Panc1 (cell line): ENCODE measurements at regions not wholly inside any gene's neighbourhood (a gene's known extent, or its start where the extent isn't known, plus 50 kb on each side); places are given as distances from the start of the nearest gene placed in this dataset.

Source experiments
- ATAC-seq: fragments of 200-7000 bp; cut with Tn5 transposase; 2 replicates; pipeline ENCODE4 v1.9.1; 2020; ENCODE audit warnings: mild to moderate bottlenecking, moderate library complexity
- BruUV-seq: library from RNA; stranded (reverse); fragments of 400-500 nt; replicated peaks from 2 replicates; lab custom pipeline; 2021; lab: Mats Ljungman, UMichigan
- CTCF ChIA-PET: fragments of 300-600 bp; sonication (Branson Sonifier 250); formaldehyde crosslinking; loops from one replicate; lab custom pipeline; 2022; ENCODE audit warnings: antibody characterized with exemption; lab: Charles Lee
- POLR2A ChIA-PET: fragments of 300-600 bp; sonication (Branson Sonifier 250); formaldehyde crosslinking; loops from one replicate; lab custom pipeline; 2022; ENCODE audit warnings: antibody characterized with exemption; lab: Charles Lee
- DNase-seq: peaks from one replicate; pipeline ENCODE4 v3.0.0-alpha.2; 2010; ENCODE audit warnings: low read depth, low spot score
- H3K27ac ChIP-seq: 2 replicates; pipeline ENCODE4 v1.5.1; 2011; ENCODE audit warnings: mild to moderate bottlenecking, low read length, inconsistent platforms
- H3K27me3 ChIP-seq: fragments of 200-500 bp; sonication (Bioruptor generic); 2 replicates; pipeline ENCODE4 v1.6.0; 2014; ENCODE audit warnings: low read length, inconsistent platforms; ENCODE audit not compliant: control insufficient read depth, insufficient read depth
- H3K36me3 ChIP-seq: fragments of 200-500 bp; sonication (Bioruptor generic); 2 replicates; pipeline ENCODE4 v1.5.1; 2014; ENCODE audit warnings: inconsistent platforms, mild to moderate bottlenecking, low read length, moderate library complexity; ENCODE audit not compliant: control insufficient read depth, insufficient read depth
- H3K4me1 ChIP-seq: 2 replicates; pipeline ENCODE4 v1.5.1; 2011; ENCODE audit warnings: inconsistent platforms, mild to moderate bottlenecking, low read length, moderate library complexity; ENCODE audit not compliant: control insufficient read depth, insufficient read depth
- H3K4me3 ChIP-seq, 2 experiments: 2 replicates each; pipeline ENCODE4 v1.5.1; 2011 to 2012; ENCODE audit warnings: low read depth in 2 of 2, low read length in 2 of 2, mild to moderate bottlenecking in 2 of 2, inconsistent platforms in 1 of 2, moderate library complexity in 1 of 2
- H3K9me3 ChIP-seq: fragments of 200-500 bp; sonication (Bioruptor generic); 2 replicates; pipeline ENCODE4 v1.5.1; 2014; ENCODE audit warnings: low read depth, mild to moderate bottlenecking, inconsistent platforms, low read length, moderate library complexity; ENCODE audit not compliant: control insufficient read depth, insufficient read depth
- POLR2AphosphoS5 ChIP-seq: IDR thresholded peaks from 2 replicates; pipeline ENCODE4 v1.6.1; 2012; ENCODE audit warnings: mild to moderate bottlenecking, low read depth, low read length, moderate library complexity
- SIN3A ChIP-seq: IDR thresholded peaks from 2 replicates; pipeline ENCODE4 v1.6.1; 2012; ENCODE audit warnings: low read depth, mild to moderate bottlenecking, low read length, moderate library complexity, borderline replicate concordance; ENCODE audit not compliant: insufficient read depth
- TCF7L2 ChIP-seq: IDR thresholded peaks from 2 replicates; pipeline ENCODE4 v1.6.1; 2011; ENCODE audit warnings: mild to moderate bottlenecking, low read depth, low read length, inconsistent platforms
- in situ Hi-C: cut with HindIII; loops from 2 replicates; pipeline ENCODE4 v1.10.0; 2016; ENCODE audit warnings: low sequenced_read_pairs, low pct_unique_long_range_greater_than_20kb
- intact Hi-C: fragments of 100-400 bp; cut with micrococcal nuclease; formaldehyde crosslinking; loops from one replicate; pipeline ENCODE4 v1.10.0; 2022; ENCODE audit not compliant: unreplicated experiment
- TF ChIP-seq, protein P1 (sequence below), 2 experiments: IDR thresholded peaks; 2 replicates each; pipeline ENCODE4 v1.6.1; 2011 to 2012; ENCODE audit warnings: low read depth in 2 of 2, control low read depth in 1 of 2, low read length in 1 of 2, mild to moderate bottlenecking in 1 of 2, moderate library complexity in 1 of 2; ENCODE audit not compliant: insufficient read depth in 1 of 2
- TF ChIP-seq, protein P2 (sequence below): fragments of 450-650 bp; IDR thresholded peaks from 2 replicates; pipeline ENCODE4 v1.5.1; 2017; ENCODE audit warnings: mild to moderate bottlenecking

DNA sequence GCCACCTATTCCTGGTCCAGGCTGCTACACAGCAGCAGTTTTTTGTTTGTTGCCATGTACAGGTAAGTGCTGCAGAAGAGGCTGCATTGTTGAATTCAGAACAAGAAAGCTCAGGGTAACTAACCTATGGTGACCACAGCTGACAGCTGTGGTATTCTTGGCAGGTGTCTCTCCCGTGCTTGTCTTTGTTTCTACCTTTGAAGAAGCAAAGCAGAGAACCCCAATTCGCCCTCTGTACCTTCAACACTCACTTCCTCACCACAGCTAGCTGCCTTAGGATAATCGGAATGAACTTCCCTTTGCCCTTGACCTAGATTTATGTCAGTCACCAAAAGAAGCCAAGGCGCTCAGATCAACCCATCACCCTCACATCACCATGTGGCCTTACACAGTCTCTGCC, 1703.3 kb upstream of the SLC10A2 start:
- Histone ChIP-seq H3K4me3 (no peak overlapping the region), H3K27me3 (no peaks in the 10 kb centered on the region), H3K36me3 (no peaks in the 10 kb centered on the region), H3K4me1 (no peaks in the 10 kb centered on the region), H3K27ac (no peak overlapping the region), H3K9me3 (no peaks in the 10 kb centered on the region)
- BruUV-seq, result no TSS peak
- intact Hi-C loops (no loop called here), in situ Hi-C loops (no loop called here)
- POLR2A ChIA-PET, result no interaction called here
- ATAC-seq (no peak), DNase-seq (no peak)
- CTCF ChIA-PET, result no interaction called here
- TF ChIP-seq, protein P1, sequence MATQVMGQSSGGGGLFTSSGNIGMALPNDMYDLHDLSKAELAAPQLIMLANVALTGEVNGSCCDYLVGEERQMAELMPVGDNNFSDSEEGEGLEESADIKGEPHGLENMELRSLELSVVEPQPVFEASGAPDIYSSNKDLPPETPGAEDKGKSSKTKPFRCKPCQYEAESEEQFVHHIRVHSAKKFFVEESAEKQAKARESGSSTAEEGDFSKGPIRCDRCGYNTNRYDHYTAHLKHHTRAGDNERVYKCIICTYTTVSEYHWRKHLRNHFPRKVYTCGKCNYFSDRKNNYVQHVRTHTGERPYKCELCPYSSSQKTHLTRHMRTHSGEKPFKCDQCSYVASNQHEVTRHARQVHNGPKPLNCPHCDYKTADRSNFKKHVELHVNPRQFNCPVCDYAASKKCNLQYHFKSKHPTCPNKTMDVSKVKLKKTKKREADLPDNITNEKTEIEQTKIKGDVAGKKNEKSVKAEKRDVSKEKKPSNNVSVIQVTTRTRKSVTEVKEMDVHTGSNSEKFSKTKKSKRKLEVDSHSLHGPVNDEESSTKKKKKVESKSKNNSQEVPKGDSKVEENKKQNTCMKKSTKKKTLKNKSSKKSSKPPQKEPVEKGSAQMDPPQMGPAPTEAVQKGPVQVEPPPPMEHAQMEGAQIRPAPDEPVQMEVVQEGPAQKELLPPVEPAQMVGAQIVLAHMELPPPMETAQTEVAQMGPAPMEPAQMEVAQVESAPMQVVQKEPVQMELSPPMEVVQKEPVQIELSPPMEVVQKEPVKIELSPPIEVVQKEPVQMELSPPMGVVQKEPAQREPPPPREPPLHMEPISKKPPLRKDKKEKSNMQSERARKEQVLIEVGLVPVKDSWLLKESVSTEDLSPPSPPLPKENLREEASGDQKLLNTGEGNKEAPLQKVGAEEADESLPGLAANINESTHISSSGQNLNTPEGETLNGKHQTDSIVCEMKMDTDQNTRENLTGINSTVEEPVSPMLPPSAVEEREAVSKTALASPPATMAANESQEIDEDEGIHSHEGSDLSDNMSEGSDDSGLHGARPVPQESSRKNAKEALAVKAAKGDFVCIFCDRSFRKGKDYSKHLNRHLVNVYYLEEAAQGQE (IDR thresholded peaks at IDR 0.05; ENCODE audit: insufficient read depth in 1 of 2, low read depth in 2 of 2, low read length in 1 of 2), result no peak
- no peak for TF ChIP-seq SIN3A
- TF ChIP-seq POLR2AphosphoS5, result no peak
- TF ChIP-seq, protein P2, sequence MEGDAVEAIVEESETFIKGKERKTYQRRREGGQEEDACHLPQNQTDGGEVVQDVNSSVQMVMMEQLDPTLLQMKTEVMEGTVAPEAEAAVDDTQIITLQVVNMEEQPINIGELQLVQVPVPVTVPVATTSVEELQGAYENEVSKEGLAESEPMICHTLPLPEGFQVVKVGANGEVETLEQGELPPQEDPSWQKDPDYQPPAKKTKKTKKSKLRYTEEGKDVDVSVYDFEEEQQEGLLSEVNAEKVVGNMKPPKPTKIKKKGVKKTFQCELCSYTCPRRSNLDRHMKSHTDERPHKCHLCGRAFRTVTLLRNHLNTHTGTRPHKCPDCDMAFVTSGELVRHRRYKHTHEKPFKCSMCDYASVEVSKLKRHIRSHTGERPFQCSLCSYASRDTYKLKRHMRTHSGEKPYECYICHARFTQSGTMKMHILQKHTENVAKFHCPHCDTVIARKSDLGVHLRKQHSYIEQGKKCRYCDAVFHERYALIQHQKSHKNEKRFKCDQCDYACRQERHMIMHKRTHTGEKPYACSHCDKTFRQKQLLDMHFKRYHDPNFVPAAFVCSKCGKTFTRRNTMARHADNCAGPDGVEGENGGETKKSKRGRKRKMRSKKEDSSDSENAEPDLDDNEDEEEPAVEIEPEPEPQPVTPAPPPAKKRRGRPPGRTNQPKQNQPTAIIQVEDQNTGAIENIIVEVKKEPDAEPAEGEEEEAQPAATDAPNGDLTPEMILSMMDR, result no peak
- no peak for TF ChIP-seq TCF7L2

DNA sequence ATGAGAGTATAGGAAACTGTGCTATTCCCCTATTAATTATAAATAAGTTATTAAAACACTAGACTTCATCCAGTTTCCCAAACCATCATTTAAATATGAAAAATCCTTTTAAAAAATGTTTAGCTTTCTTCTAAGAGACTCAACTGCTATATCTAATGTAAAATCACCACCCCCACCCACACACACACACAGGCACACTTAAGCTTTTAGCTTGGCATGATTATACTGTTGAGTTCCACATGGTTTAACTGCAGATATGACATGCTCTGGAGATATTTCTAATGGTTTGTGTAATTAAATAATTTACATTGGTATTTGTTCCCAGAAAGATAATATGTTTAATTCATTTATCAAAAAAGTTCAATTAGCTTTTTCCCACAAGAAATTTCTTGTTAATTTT, 1700.1 kb upstream of the SLC10A2 start:
- in situ Hi-C loops, result no loop called here

More for the DNA sequence above, 1700.1 kb upstream of the SLC10A2 start:
- ATAC-seq (no peak), DNase-seq (no peak)
- no peaks in the 10 kb centered on the region for H3K4me1 ChIP-seq
- TF ChIP-seq POLR2AphosphoS5 (no peak), SIN3A (no peak), TCF7L2 (no peak)
- TF ChIP-seq, protein P1 (IDR thresholded peaks at IDR 0.05; ENCODE audit: insufficient read depth in 1 of 2, low read depth in 2 of 2, low read length in 1 of 2), result no peak
- TF ChIP-seq, protein P2, result no peak
- H3K27ac ChIP-seq, result no peak overlapping the region
- ChIA-PET POLR2A (no interaction called here), CTCF (no interaction called here)
- H3K27me3 ChIP-seq, result no peaks in the 10 kb centered on the region
- BruUV-seq, result no TSS peak
- intact Hi-C loops, result no loop called here
- H3K36me3 ChIP-seq, result no peaks in the 10 kb centered on the region
- no peak overlapping the region for H3K4me3 ChIP-seq
- H3K9me3 ChIP-seq, result no peaks in the 10 kb centered on the region
